ENCODE measurements at regions not wholly inside any gene's neighbourhood (a gene's known extent, or its start where the extent isn't known, plus 50 kb on each side); places are given as distances from the start of the nearest gene placed in this dataset.

GRCh38 chr7:69177941-69178494 lies 420.3 kb upstream of the AUTS2 start:
- no peak for DNase-seq (ENCODE audit: low read depth in 3 of 3, low spot score in 2 of 3)

GRCh38 chr7:69180662-69181061 lies 417.6 kb upstream of the AUTS2 start:
- DNase-seq (ENCODE audit: low read depth in 3 of 3, low spot score in 2 of 3): no peak

- DNase-seq (ENCODE audit: low read depth in 3 of 3, low spot score in 2 of 3): no peak
Measured at GRCh38 chr7:69182596-69183467, 415.4 kb upstream of the AUTS2 start.

GRCh38 chr7:69184339-69184738 lies 413.9 kb upstream of the AUTS2 start:
- no peak for DNase-seq (ENCODE audit: low read depth in 3 of 3, low spot score in 2 of 3)

GRCh38 chr7:69185170-69185569 lies 413.1 kb upstream of the AUTS2 start:
- no peak for DNase-seq (ENCODE audit: low read depth in 3 of 3, low spot score in 2 of 3)

DNA sequence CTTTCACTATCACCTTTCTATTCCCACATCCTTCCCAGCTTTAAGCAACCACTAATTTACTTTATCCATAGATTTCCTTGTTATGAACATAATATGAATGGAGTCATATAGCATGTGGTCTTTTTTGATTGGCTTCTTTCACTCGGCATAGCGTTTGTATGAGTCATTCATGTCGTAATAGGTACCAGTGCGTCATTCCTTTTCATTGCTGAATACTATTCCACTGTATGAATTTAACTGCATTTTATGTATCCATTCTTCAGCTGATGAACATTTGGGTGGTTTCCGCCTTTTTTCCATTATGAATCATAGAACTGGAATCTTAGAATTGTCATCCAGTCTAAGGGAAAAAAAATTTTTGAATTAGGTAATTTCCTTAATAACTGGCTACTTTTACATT lies 411.3 kb upstream of the AUTS2 start:
- no peak for DNase-seq (ENCODE audit: low read depth in 3 of 3, low spot score in 2 of 3)

DNA sequence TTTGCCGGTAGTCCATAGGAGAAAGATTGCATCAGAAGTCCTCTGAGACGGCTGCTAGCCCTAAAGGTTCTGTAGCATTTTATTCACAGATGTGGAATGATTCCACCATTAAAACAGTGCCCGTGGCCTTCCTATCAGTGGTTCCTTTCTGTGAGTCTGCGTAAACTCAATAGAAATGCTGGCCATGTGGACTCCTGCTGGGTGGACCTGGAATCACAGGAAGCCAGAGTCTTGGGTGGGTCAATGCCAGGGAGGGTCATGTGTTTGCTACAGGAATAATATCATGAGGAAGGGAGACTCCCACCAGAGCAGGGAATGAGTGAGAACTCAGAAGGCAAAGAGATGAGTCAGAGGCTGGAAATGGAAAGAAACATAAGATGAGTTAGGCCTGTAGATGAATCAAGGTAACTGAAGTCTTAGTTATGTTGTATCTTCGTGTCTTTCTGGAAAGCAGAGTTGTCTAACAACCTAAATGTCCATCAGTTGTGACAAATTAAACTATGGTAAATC lies 410.4 kb upstream of the AUTS2 start:
- DNase-seq (ENCODE audit: low read depth in 3 of 3, low spot score in 2 of 3): no peak

DNA sequence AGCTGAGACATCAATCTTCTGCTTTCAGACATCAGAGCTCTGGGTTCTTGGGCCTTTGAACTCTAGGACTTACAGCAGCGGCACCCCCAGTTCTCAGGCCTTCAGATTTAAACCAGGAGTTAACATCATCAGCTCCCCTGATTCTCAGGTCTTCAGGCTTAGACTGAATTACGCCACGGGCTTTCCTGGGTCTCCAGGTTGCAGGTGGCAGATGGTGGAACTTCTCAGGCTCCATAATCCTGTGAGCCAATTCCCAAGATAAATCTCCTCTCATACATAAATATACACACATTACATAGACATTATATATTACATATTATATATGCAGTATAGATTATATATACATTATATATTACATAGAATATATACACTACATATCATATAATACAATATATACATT lies 408.9 kb upstream of the AUTS2 start:
- no peak for DNase-seq (ENCODE audit: low read depth in 3 of 3, low spot score in 2 of 3)

DNA sequence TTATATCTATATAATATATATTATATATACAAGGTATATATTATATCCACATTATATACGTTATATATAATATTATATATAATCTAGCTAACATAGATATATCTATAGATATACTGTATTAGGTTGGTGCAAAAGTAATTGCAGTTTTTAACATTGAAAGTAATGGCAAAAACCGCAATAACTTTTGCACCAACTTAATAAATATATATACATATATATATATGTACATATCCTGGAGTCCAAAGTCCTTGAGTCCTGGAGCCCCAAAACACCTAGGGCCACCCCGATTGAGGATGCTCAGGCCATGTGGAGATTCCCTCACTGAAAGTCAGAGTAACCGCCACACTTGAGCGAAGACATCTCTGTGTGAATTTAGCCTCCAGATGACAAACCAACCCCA lies 408.2 kb upstream of the AUTS2 start:
- no peak for DNase-seq (ENCODE audit: low read depth in 3 of 3, low spot score in 2 of 3)

GRCh38 chr7:69190763-69191162 lies 407.5 kb upstream of the AUTS2 start:
- DNase-seq (ENCODE audit: low read depth in 3 of 3, low spot score in 2 of 3): no peak

DNA sequence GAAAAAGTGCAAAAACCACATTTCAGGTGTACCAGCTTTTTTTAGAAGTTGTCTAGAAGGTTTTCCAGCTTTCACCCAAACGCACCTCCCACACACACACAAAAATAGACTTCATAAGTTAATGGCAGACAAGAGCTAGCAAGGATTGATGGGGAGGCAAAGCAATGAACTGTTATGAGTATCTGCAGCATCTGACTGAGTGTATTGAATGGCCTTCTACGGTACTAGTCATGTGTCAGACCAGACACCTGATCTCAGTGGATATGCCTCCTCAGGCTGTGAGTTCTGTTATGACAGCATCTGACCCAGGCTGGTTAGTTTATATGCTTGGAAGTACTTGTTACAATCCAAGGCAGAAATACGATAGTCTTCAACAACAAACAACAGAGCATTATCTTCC lies 406.1 kb upstream of the AUTS2 start:
- DNase-seq (ENCODE audit: low read depth in 3 of 3, low spot score in 2 of 3): no peak

GRCh38 chr7:69193061-69193460 lies 405.2 kb upstream of the AUTS2 start:
- DNase-seq (ENCODE audit: low read depth in 3 of 3, low spot score in 2 of 3): no peak

GRCh38 chr7:69196593-69196992 lies 401.7 kb upstream of the AUTS2 start:
- DNase-seq (ENCODE audit: low read depth in 3 of 3, low spot score in 2 of 3): no peak

GRCh38 chr7:69198250-69198649 lies 400.0 kb upstream of the AUTS2 start:
- DNase-seq (ENCODE audit: low read depth in 3 of 3, low spot score in 2 of 3): no peak

- no peak for DNase-seq (ENCODE audit: low read depth in 3 of 3, low spot score in 2 of 3)
Measured at GRCh38 chr7:69199041-69199440, 399.2 kb upstream of the AUTS2 start.

- DNase-seq (ENCODE audit: low read depth in 3 of 3, low spot score in 2 of 3): no peak
Measured at GRCh38 chr7:69199661-69200060, 398.6 kb upstream of the AUTS2 start.

GRCh38 chr7:69203871-69204270 lies 394.4 kb upstream of the AUTS2 start:
- DNase-seq (ENCODE audit: low read depth in 3 of 3, low spot score in 2 of 3): no peak

GRCh38 chr7:69204943-69205342 lies 393.3 kb upstream of the AUTS2 start:
- DNase-seq (ENCODE audit: low read depth in 3 of 3, low spot score in 2 of 3): no peak

- no peak for DNase-seq (ENCODE audit: low read depth in 3 of 3, low spot score in 2 of 3)
Measured at GRCh38 chr7:69205581-69205980, 392.7 kb upstream of the AUTS2 start.

- DNase-seq (ENCODE audit: low read depth in 3 of 3, low spot score in 2 of 3): no peak
Measured at GRCh38 chr7:69208276-69208675, 390.0 kb upstream of the AUTS2 start.

DNA sequence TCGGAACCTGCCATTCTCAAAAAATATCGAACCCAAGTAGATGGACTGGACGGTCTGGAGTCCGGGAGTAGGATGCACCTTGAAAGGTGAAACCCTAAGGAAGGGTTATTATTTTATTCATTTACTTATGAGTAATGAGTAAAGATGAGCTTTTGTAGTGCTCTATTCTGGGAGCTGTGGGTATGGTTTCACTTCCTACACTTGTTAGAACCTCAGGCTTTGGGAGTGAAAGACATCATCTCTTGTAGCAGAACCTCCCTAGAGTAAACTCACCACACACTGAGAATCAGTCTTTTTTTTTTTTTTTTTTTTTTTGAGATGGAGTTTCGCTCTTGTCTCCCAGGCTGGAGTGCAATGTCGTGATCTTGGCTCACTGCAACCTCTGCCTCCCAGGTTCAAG lies 389.4 kb upstream of the AUTS2 start:
- no peak for DNase-seq (ENCODE audit: low read depth in 3 of 3, low spot score in 2 of 3)

DNA sequence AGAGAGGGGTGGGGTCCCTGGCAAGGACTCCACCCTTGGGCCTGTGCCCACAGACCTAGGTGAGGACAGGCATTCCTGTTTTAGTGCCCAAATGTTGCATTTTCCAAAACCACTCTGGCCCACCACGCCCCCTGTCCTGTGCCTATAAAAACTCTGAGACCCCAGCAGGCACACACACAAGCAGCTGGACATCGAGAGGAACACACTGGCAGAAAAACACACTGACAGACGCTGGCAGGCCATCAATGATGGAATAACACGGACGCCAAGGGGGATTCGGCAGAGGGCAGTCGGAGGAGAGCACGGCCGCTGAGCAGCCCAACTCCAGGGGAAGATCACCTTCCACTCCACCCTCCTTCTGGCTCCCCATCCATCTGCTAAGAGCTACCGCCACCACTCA lies 386.9 kb upstream of the AUTS2 start:
- DNase-seq (ENCODE audit: low read depth in 3 of 3, low spot score in 2 of 3): no peak
